A673 (cell line): ENCODE measurements at regions not wholly inside any gene's neighbourhood (a gene's known extent, or its start where the extent isn't known, plus 50 kb on each side); places are given as distances from the start of the nearest gene placed in this dataset.

ENCODE experiments used
- BruUV-seq: library from RNA; stranded (reverse); fragments of 400-500 nt; replicated peaks from 2 replicates; lab custom pipeline; 2021; lab: Mats Ljungman, UMichigan
- CTCF ChIA-PET: fragments of 300-600 bp; sonication (Branson Sonifier 250); formaldehyde crosslinking; loops from one replicate; lab custom pipeline; 2022; ENCODE audit warnings: antibody characterized with exemption; lab: Charles Lee
- POLR2A ChIA-PET: fragments of 300-600 bp; sonication (Branson Sonifier 250); formaldehyde crosslinking; loops from one replicate; lab custom pipeline; 2022; ENCODE audit warnings: antibody characterized with exemption; ENCODE audit not compliant: low non-redundant PET; lab: Charles Lee
- DNase-seq: peaks from one replicate; pipeline ENCODE4 v3.0.0-alpha.2; 2015; ENCODE audit warnings: low spot score
- H3K27ac ChIP-seq: fragments of 200-600 bp; sonication (generic); 2 replicates; pipeline ENCODE4 v1.5.1; 2016; ENCODE audit warnings: mixed run types, low read depth, mild to moderate bottlenecking, mixed read lengths, antibody characterized with exemption, low read length; ENCODE audit not compliant: poor library complexity, severe bottlenecking
- H3K27me3 ChIP-seq: fragments of 200-600 bp; sonication (generic); replicated peaks from 2 replicates; pipeline ENCODE4 v1.6.1; 2017; ENCODE audit warnings: mixed run types, low read depth, mild to moderate bottlenecking, mixed read lengths, antibody characterized with exemption, low read length; ENCODE audit not compliant: insufficient read depth, poor library complexity
- H3K36me3 ChIP-seq: fragments of 200-600 bp; sonication (generic); 2 replicates; pipeline ENCODE4 v1.6.1; 2016; ENCODE audit warnings: mixed run types, mild to moderate bottlenecking, mixed read lengths, antibody characterized with exemption, low read length; ENCODE audit not compliant: insufficient read depth, poor library complexity, severe bottlenecking
- H3K4me1 ChIP-seq: fragments of 200-600 bp; sonication (generic); 2 replicates; pipeline ENCODE4 v1.6.1; 2017; ENCODE audit warnings: mixed run types, mild to moderate bottlenecking, mixed read lengths, antibody characterized with exemption, low read length; ENCODE audit not compliant: insufficient read depth, poor library complexity, severe bottlenecking
- H3K4me3 ChIP-seq: fragments of 200-600 bp; sonication (generic); 2 replicates; pipeline ENCODE4 v1.5.1; 2016; ENCODE audit warnings: low read depth, mixed run types, mild to moderate bottlenecking, mixed read lengths, low read length; ENCODE audit not compliant: poor library complexity, severe bottlenecking
- H3K9me3 ChIP-seq: fragments of 200-600 bp; sonication (generic); 2 replicates; pipeline ENCODE4 v1.6.1; 2016; ENCODE audit warnings: mixed run types, low read depth, mild to moderate bottlenecking, mixed read lengths, antibody characterized with exemption, low read length; ENCODE audit not compliant: poor library complexity, severe bottlenecking
- CTCF ChIP-seq: fragments of 300-800, 200-600 bp; sonication (generic); conservative IDR thresholded peaks from 2 replicates; pipeline ENCODE4 v1.5.1; 2017; ENCODE audit warnings: low read depth, mild to moderate bottlenecking, antibody characterized with exemption, low read length, moderate library complexity, mixed read lengths
- EZH2 ChIP-seq: fragments of 200-600 bp; sonication (generic); IDR thresholded peaks from 2 replicates; pipeline ENCODE4 v1.6.1; 2017; ENCODE audit warnings: borderline replicate concordance, low read depth, mild to moderate bottlenecking, mixed read lengths, antibody characterized with exemption, low read length; ENCODE audit not compliant: poor library complexity, severe bottlenecking
- intact Hi-C: fragments of 100-400 bp; cut with micrococcal nuclease; formaldehyde crosslinking; loops from one replicate; pipeline ENCODE4 v1.10.0; 2022; ENCODE audit not compliant: unreplicated experiment

DNA sequence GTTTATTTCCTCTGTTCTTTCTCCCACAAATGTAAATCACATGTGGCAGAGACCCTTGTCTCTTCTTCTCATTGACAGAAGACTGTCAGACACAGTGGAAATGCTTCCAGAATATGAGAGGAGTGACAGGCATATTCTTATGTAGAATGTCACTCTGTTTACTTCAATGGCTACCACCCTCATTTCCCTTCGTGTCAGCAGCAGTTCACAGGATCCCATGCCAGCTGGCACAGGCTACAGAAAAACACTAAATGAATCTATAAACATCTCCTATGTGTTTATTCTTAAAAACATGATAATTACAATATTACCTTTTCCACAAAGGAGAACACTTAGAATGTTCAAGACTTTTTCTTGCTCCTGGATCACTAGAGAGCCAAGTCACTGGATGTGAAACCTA lies 183.8 kb upstream of the CNTN1 start:
- H3K9me3 ChIP-seq: no peaks in the 10 kb centered on the region
- no peak overlapping the region for H3K27ac ChIP-seq
- no peaks in the 10 kb centered on the region for H3K4me1 ChIP-seq
- intact Hi-C loops: no loop called here
- ChIA-PET CTCF (interaction anchor here (0.6 kb wide), 1 partner anchor 234 kb away, joined by 3 read pairs; no protein-coding TSS in a partner anchor), POLR2A (no interaction called here)
- TF ChIP-seq EZH2 (no peak), CTCF (no peak)
- BruUV-seq: no TSS peak
- H3K27me3 ChIP-seq: no peaks in the 10 kb centered on the region
- DNase-seq: no peak
- no peaks in the 10 kb centered on the region for H3K36me3 ChIP-seq
- H3K4me3 ChIP-seq: no peak overlapping the region

DNA sequence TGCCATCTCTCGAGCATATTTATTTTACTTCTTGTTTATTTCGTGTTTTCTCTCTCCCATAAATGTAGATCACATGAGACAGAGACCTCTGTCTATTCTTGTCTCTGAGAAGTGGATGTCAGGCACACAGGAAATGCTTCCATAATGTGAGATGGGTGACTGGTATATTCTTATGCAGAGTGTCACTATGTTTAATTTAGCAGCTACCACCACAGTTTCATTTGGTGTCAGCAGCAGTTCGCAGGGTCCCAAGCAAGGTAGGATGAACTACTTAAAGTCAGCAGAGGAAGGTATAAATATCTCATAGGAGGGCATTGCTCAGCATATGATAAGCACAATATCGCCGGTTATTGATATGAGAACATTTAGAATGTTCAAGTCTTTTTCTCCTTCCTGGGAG lies 180.9 kb upstream of the CNTN1 start:
- Histone ChIP-seq H3K27me3 (no peaks in the 10 kb centered on the region), H3K36me3 (no peaks in the 10 kb centered on the region), H3K9me3 (no peaks in the 10 kb centered on the region), H3K4me1 (peaks cover 7% of the 10 kb centered on the region), H3K27ac (no peak overlapping the region), H3K4me3 (no peak overlapping the region)
- no TSS peak for BruUV-seq
- TF ChIP-seq EZH2: no peak
- TF ChIP-seq CTCF: no peak
- intact Hi-C loops: no loop called here
- no peak for DNase-seq
- CTCF ChIA-PET: no interaction called here
- POLR2A ChIA-PET: no interaction called here

GRCh38 chr12:40515041-40515816 lies 177.0 kb upstream of the CNTN1 start:
- DNase-seq: peak; percentile 60
- peaks cover 7% of the 10 kb centered on the region for H3K4me1 ChIP-seq
- no peaks in the 10 kb centered on the region for H3K36me3 ChIP-seq
- TF ChIP-seq EZH2 (no peak), CTCF (no peak)
- no peaks in the 10 kb centered on the region for H3K9me3 ChIP-seq
- CTCF ChIA-PET: no interaction called here
- H3K27me3 ChIP-seq: no peaks in the 10 kb centered on the region
- no peak overlapping the region for H3K4me3 ChIP-seq
- BruUV-seq: no TSS peak
- POLR2A ChIA-PET: no interaction called here
- intact Hi-C loops: no loop called here
- H3K27ac ChIP-seq: no peak overlapping the region
